OCI-LY7 (cell line): ENCODE measurements at regions not wholly inside any gene's neighbourhood (a gene's known extent, or its start where the extent isn't known, plus 50 kb on each side); places are given as distances from the start of the nearest gene placed in this dataset.
"Not testable (repeated sequence)": the region's sequence is repeated elsewhere in the genome, so short reads cannot be mapped to it uniquely, and the experiment has no call there.

Experiments
- BruUV-seq: library from RNA; stranded (reverse); fragments of 400-500 nt; replicated peaks from 2 replicates; lab custom pipeline; 2021; lab: Mats Ljungman, UMichigan
- CTCF ChIA-PET: fragments of 300-600 bp; sonication (Branson Sonifier 250); formaldehyde crosslinking; loops from one replicate; lab custom pipeline; 2022; ENCODE audit warnings: antibody characterized with exemption; ENCODE audit not compliant: unreplicated experiment; lab: Charles Lee
- POLR2A ChIA-PET: fragments of 300-600 bp; sonication (Branson Sonifier 250); formaldehyde crosslinking; loops from one replicate; lab custom pipeline; 2022; ENCODE audit warnings: antibody characterized with exemption; lab: Charles Lee
- DNase-seq: peaks from one replicate; pipeline ENCODE4 v3.0.0-alpha.2; 2015; ENCODE audit warnings: low spot score
- H2AFZ ChIP-seq: fragments of 200-600 bp; sonication (generic), shearing (Covaris generic); 2 replicates; pipeline ENCODE4 v1.6.1; 2014; ENCODE audit warnings: mild to moderate bottlenecking, antibody characterized with exemption, low read length, moderate library complexity
- H3K27ac ChIP-seq: fragments of 200-600 bp; sonication (generic); 2 replicates; pipeline ENCODE4 v1.5.1; 2014; ENCODE audit warnings: mixed run types, low read depth, mild to moderate bottlenecking, moderate library complexity, low read length, inconsistent platforms; ENCODE audit not compliant: poor library complexity, severe bottlenecking
- H3K36me3 ChIP-seq: fragments of 200-600 bp; sonication (generic); 2 replicates; pipeline ENCODE4 v1.6.1; 2014; ENCODE audit warnings: mild to moderate bottlenecking, antibody characterized with exemption, low read length, moderate library complexity, mixed read lengths; ENCODE audit not compliant: insufficient read depth
- H3K4me1 ChIP-seq: fragments of 200-600 bp; sonication (generic); 2 replicates; pipeline ENCODE4 v1.5.1; 2014; ENCODE audit warnings: mild to moderate bottlenecking, low read length; ENCODE audit not compliant: insufficient read depth, poor library complexity, severe bottlenecking
- H3K4me2 ChIP-seq: fragments of 200-600 bp; sonication (generic); 2 replicates; pipeline ENCODE4 v1.6.1; 2014; ENCODE audit warnings: mild to moderate bottlenecking, low read length
- H3K4me3 ChIP-seq: fragments of 200-600 bp; sonication (generic); 2 replicates; pipeline ENCODE4 v1.5.1; 2014; ENCODE audit warnings: mild to moderate bottlenecking, low read depth, low read length; ENCODE audit not compliant: poor library complexity, severe bottlenecking
- H3K79me2 ChIP-seq: fragments of 200-600 bp; sonication (generic); 2 replicates; pipeline ENCODE4 v1.6.1; 2016; ENCODE audit warnings: low read depth, mild to moderate bottlenecking, low read length, moderate library complexity, mixed read lengths; ENCODE audit not compliant: insufficient read depth
- H3K9me2 ChIP-seq: fragments of 200-600 bp; sonication (generic); 2 replicates; pipeline ENCODE4 v1.6.1; 2016; ENCODE audit warnings: mild to moderate bottlenecking, low read length, mixed read lengths; ENCODE audit not compliant: insufficient read depth
- H3K9me3 ChIP-seq: fragments of 200-600 bp; sonication (generic); 2 replicates; pipeline ENCODE4 v1.6.1; 2014; ENCODE audit warnings: mild to moderate bottlenecking, mixed run types, low read length, mixed read lengths
- H4K20me1 ChIP-seq: fragments of 200-600 bp; sonication (generic); 2 replicates; pipeline ENCODE4 v1.6.1; 2014; ENCODE audit warnings: mild to moderate bottlenecking, antibody characterized with exemption, low read length, moderate library complexity, mixed read lengths; ENCODE audit not compliant: insufficient read depth
- CTCF ChIP-seq: fragments of 200-600 bp; sonication (generic); conservative IDR thresholded peaks from 2 replicates; pipeline ENCODE4 v1.5.1; 2014; ENCODE audit warnings: mild to moderate bottlenecking, antibody characterized with exemption, low read length, moderate library complexity, mixed read lengths
- EZH2phosphoT487 ChIP-seq: fragments of 200-600 bp; sonication (generic); IDR thresholded peaks from 2 replicates; pipeline ENCODE4 v1.6.1; 2018; ENCODE audit warnings: low read depth, borderline replicate concordance, mild to moderate bottlenecking, mixed run types, antibody characterized with exemption, low read length, moderate library complexity, mixed read lengths
- intact Hi-C: fragments of 100-400 bp; cut with micrococcal nuclease; formaldehyde crosslinking; loops from one replicate; pipeline ENCODE4 v1.10.0; 2022; ENCODE audit not compliant: unreplicated experiment

GRCh38 chr14:103232031-103232808 is 101.8 kb upstream of the EIF5 start:
- H3K36me3 ChIP-seq, result no peaks in the 10 kb centered on the region
- no peaks in the 10 kb centered on the region for H3K9me3 ChIP-seq
- H3K4me2 ChIP-seq, result no peak overlapping the region
- H3K79me2 ChIP-seq, result no peaks in the 10 kb centered on the region
- ChIA-PET CTCF (no interaction called here), POLR2A (no interaction called here)
- no peak overlapping the region for H3K27ac ChIP-seq
- no peaks in the 10 kb centered on the region for H3K4me1 ChIP-seq
- TF ChIP-seq CTCF (no peak), EZH2phosphoT487 (no peak)
- intact Hi-C loops, result no loop called here
- no peak overlapping the region for H3K4me3 ChIP-seq
- no peaks in the 10 kb centered on the region for H3K9me2 ChIP-seq
- DNase-seq, result no peak
- no peaks in the 10 kb centered on the region for H4K20me1 ChIP-seq
- BruUV-seq, result no TSS peak
- no peak overlapping the region for H2AFZ ChIP-seq

GRCh38 chr14:103232831-103233319 is 101.2 kb upstream of the EIF5 start:
- H3K27ac ChIP-seq, result no peak overlapping the region
- H3K9me3 ChIP-seq, result no peaks in the 10 kb centered on the region
- no peaks in the 10 kb centered on the region for H3K4me1 ChIP-seq
- H4K20me1 ChIP-seq, result no peaks in the 10 kb centered on the region
- H3K4me2 ChIP-seq, result no peak overlapping the region
- intact Hi-C loops, result no loop called here
- H3K9me2 ChIP-seq, result no peaks in the 10 kb centered on the region
- no TSS peak for BruUV-seq
- ChIA-PET CTCF (no interaction called here), POLR2A (no interaction called here)
- H3K4me3 ChIP-seq, result no peak overlapping the region
- H3K36me3 ChIP-seq, result no peaks in the 10 kb centered on the region
- no peak for DNase-seq
- no peak for TF ChIP-seq CTCF
- no peak for TF ChIP-seq EZH2phosphoT487
- H3K79me2 ChIP-seq, result no peaks in the 10 kb centered on the region
- H2AFZ ChIP-seq, result no peak overlapping the region

- Histone ChIP-seq H2AFZ (no peak overlapping the region), H3K4me2 (no peak overlapping the region), H3K9me3 (no peaks in the 10 kb centered on the region), H3K9me2 (no peaks in the 10 kb centered on the region), H3K79me2 (no peaks in the 10 kb centered on the region), H4K20me1 (no peaks in the 10 kb centered on the region), H3K27ac (no peak overlapping the region), H3K4me3 (no peak overlapping the region), H3K36me3 (no peaks in the 10 kb centered on the region), H3K4me1 (no peaks in the 10 kb centered on the region)
- intact Hi-C loops, result no loop called here
- DNase-seq, result no peak
- BruUV-seq, result no TSS peak
- ChIA-PET CTCF (no interaction called here), POLR2A (no interaction called here)
- TF ChIP-seq CTCF (no peak), EZH2phosphoT487 (no peak)
These were observed 100.7 kb upstream of the EIF5 start for GRCh38 chr14:103233328-103233727.

GRCh38 chr14:103234826-103235225 is 99.2 kb upstream of the EIF5 start:
- H3K79me2 ChIP-seq, CTCF ChIA-PET, H3K4me1 ChIP-seq, H3K9me2 ChIP-seq, H4K20me1 ChIP-seq, H3K4me2 ChIP-seq, H3K27ac ChIP-seq, H3K4me3 ChIP-seq, H3K36me3 ChIP-seq, H2AFZ ChIP-seq, BruUV-seq, DNase-seq, intact Hi-C loops, H3K9me3 ChIP-seq: not testable (repeated sequence)
- POLR2A ChIA-PET, result interaction anchor here (1.6 kb wide), 1 partner anchor 26 kb away, joined by 3 read pairs; no protein-coding TSS in a partner anchor
